WTC11 (cell line): ENCODE measurements at regions not wholly inside any gene's neighbourhood (a gene's known extent, or its start where the extent isn't known, plus 50 kb on each side); places are given as distances from the start of the nearest gene placed in this dataset.

Source experiments
- ATAC-seq: fragments of 200-7000 bp; cut with Tn5 transposase; 2 replicates; pipeline ENCODE4 v1.10.0; 2021; ENCODE audit warnings: mild to moderate bottlenecking, moderate library complexity
- CTCF ChIA-PET: fragments of 300-600 bp; sonication (Branson Sonifier 250); formaldehyde crosslinking; loops from one replicate; lab custom pipeline; 2021; ENCODE audit warnings: antibody characterized with exemption; lab: Charles Lee
- POLR2A ChIA-PET: fragments of 350-600 bp; sonication (Branson Sonifier 250); formaldehyde crosslinking; loops from one replicate; lab custom pipeline; 2021; ENCODE audit warnings: antibody characterized with exemption; lab: Charles Lee
- DNase-seq: peaks from one replicate; pipeline ENCODE4 v3.0.0; 2021; ENCODE audit warnings: low spot score
- H3K27ac Mint-ChIP-seq: 2 replicates; pipeline ENCODE4 v1.8.0; 2021; ENCODE audit warnings: mixed read lengths
- H3K27me3 Mint-ChIP-seq: 2 replicates; pipeline ENCODE4 v1.8.0; 2021; ENCODE audit warnings: low read depth, mild to moderate bottlenecking, moderate library complexity, mixed read lengths
- H3K36me3 Mint-ChIP-seq: 2 replicates; pipeline ENCODE4 v1.8.0; 2021; ENCODE audit warnings: mixed read lengths
- H3K4me1 Mint-ChIP-seq: 2 replicates; pipeline ENCODE4 v1.8.0; 2022; ENCODE audit warnings: mixed read lengths
- H3K4me3 Mint-ChIP-seq: 2 replicates; pipeline ENCODE4 v1.8.0; 2021; ENCODE audit warnings: mild to moderate bottlenecking, moderate library complexity, mixed read lengths
- H3K9me3 Mint-ChIP-seq: 2 replicates; pipeline ENCODE4 v1.8.0; 2021; ENCODE audit warnings: mixed read lengths
- ATF2 ChIP-seq: sonication (generic); formaldehyde crosslinking; IDR thresholded peaks from 2 replicates; pipeline ENCODE4 v1.8.1; 2022; ENCODE audit warnings: low read depth, missing genetic modification reagents, borderline replicate concordance
- ATF6 ChIP-seq: sonication (generic); formaldehyde crosslinking; IDR thresholded peaks from 2 replicates; pipeline ENCODE4 v1.8.1; 2023; ENCODE audit warnings: mild to moderate bottlenecking, missing genetic modification reagents
- CDX4 ChIP-seq: fragments of 250-450 bp; sonication (Bioruptor Pico); IDR thresholded peaks from 2 replicates; pipeline ENCODE4 v1.9.0; 2021; ENCODE audit warnings: moderate library complexity, mild to moderate bottlenecking, inconsistent platforms, borderline replicate concordance
- CREB1 ChIP-seq: sonication (generic); formaldehyde crosslinking; IDR thresholded peaks from 2 replicates; pipeline ENCODE4 v1.8.0; 2023; ENCODE audit warnings: mild to moderate bottlenecking, missing genetic modification reagents
- CREM ChIP-seq: sonication (generic); formaldehyde crosslinking; IDR thresholded peaks from 2 replicates; pipeline ENCODE4 v1.8.1; 2022; ENCODE audit warnings: mild to moderate bottlenecking, missing genetic modification reagents, moderate library complexity
- ETV6 ChIP-seq: sonication (generic); formaldehyde crosslinking; IDR thresholded peaks from 2 replicates; pipeline ENCODE4 v1.8.1; 2022; ENCODE audit warnings: mild to moderate bottlenecking, missing genetic modification reagents
- GTF2I ChIP-seq: fragments of 250-450 bp; sonication (Bioruptor Pico); conservative IDR thresholded peaks from 2 replicates; pipeline ENCODE4 v1.4.0; 2021; ENCODE audit warnings: mild to moderate bottlenecking
- MAX ChIP-seq: sonication (generic); formaldehyde crosslinking; IDR thresholded peaks from 2 replicates; pipeline ENCODE4 v1.8.0; 2022; ENCODE audit warnings: mild to moderate bottlenecking, missing genetic modification reagents
- NR1H2 ChIP-seq: sonication (generic); formaldehyde crosslinking; IDR thresholded peaks from 2 replicates; pipeline ENCODE4 v1.9.0; 2021; ENCODE audit warnings: mild to moderate bottlenecking, moderate library complexity, missing genetic modification reagents
- OVOL2 ChIP-seq: fragments of 250-450 bp; sonication (Bioruptor Pico); IDR thresholded peaks from 2 replicates; pipeline ENCODE4 v1.9.0; 2021; ENCODE audit warnings: mild to moderate bottlenecking, borderline replicate concordance
- SMAD3 ChIP-seq: sonication (generic); formaldehyde crosslinking; IDR thresholded peaks from 2 replicates; pipeline ENCODE4 v1.8.0; 2022; ENCODE audit warnings: missing genetic modification reagents, mild to moderate bottlenecking, borderline replicate concordance
- SMAD4 ChIP-seq: sonication (generic); formaldehyde crosslinking; IDR thresholded peaks from 2 replicates; pipeline ENCODE4 v1.8.0; 2022; ENCODE audit warnings: mild to moderate bottlenecking, missing genetic modification reagents
- STAT6 ChIP-seq: sonication (generic); formaldehyde crosslinking; conservative IDR thresholded peaks from 2 replicates; pipeline ENCODE4 v1.8.1; 2023; ENCODE audit warnings: mild to moderate bottlenecking, low read depth, missing genetic modification reagents, moderate library complexity
- USF2 ChIP-seq: sonication (generic); formaldehyde crosslinking; IDR thresholded peaks from 2 replicates; pipeline ENCODE4 v1.8.1; 2023; ENCODE audit warnings: mild to moderate bottlenecking, missing genetic modification reagents, moderate library complexity
- ZMAT4 ChIP-seq: fragments of 250-450 bp; sonication (Bioruptor Pico); IDR thresholded peaks from 2 replicates; pipeline ENCODE4 v1.9.0; 2021; ENCODE audit warnings: mild to moderate bottlenecking
- ZNF121 ChIP-seq: sonication (generic); formaldehyde crosslinking; IDR thresholded peaks from 2 replicates; pipeline ENCODE4 v1.8.0; 2023; ENCODE audit warnings: missing genetic modification reagents
- ZNF281 ChIP-seq: sonication (generic); formaldehyde crosslinking; IDR thresholded peaks from 2 replicates; pipeline ENCODE4 v1.8.0; 2023; ENCODE audit warnings: mild to moderate bottlenecking, missing genetic modification reagents
- ZNF532 ChIP-seq: fragments of 250-450 bp; sonication (Bioruptor Pico); IDR thresholded peaks from 2 replicates; pipeline ENCODE4 v1.9.0; 2021; ENCODE audit warnings: mild to moderate bottlenecking, borderline replicate concordance

- ATAC-seq (no peak), DNase-seq (no peak)
- H3K9me3 Mint-ChIP-seq = no peaks in the 10 kb centered on the region
- ChIA-PET POLR2A (no interaction called here), CTCF (no interaction called here)
- no peaks in the 10 kb centered on the region for H3K36me3 Mint-ChIP-seq
- TF ChIP-seq STAT6 (CRISPR knock-in tag) = no peak
- TF ChIP-seq ATF6 (CRISPR knock-in tag) = no peak
- no peak for TF ChIP-seq NR1H2 (CRISPR knock-in tag)
- TF ChIP-seq CREB1 = no peak
- TF ChIP-seq OVOL2 (CRISPR knock-in tag) = no peak
- no peak for TF ChIP-seq ZMAT4 (CRISPR knock-in tag)
- no peak for TF ChIP-seq ETV6
- TF ChIP-seq ZNF121 (CRISPR knock-in tag) = no peak
- TF ChIP-seq SMAD4 (CRISPR knock-in tag) = no peak
- no peak for TF ChIP-seq ATF2 (CRISPR knock-in tag)
- TF ChIP-seq CDX4 (CRISPR knock-in tag) = no peak
- no peak for TF ChIP-seq GTF2I (CRISPR knock-in tag)
- TF ChIP-seq USF2 (CRISPR knock-in tag) = no peak
- H3K4me3 Mint-ChIP-seq = no peak overlapping the region
- H3K27me3 Mint-ChIP-seq = no peaks in the 10 kb centered on the region
- H3K4me1 Mint-ChIP-seq = peaks cover 42% of the 10 kb centered on the region
- no peak overlapping the region for H3K27ac Mint-ChIP-seq
Measured at GRCh38 chrX:45598861-45599260, 398.2 kb upstream of the DIPK2B start.

- POLR2A ChIA-PET = no interaction called here
- ATAC-seq = no peak
- H3K27me3 Mint-ChIP-seq = no peaks in the 10 kb centered on the region
- no peaks in the 10 kb centered on the region for H3K36me3 Mint-ChIP-seq
- no peak overlapping the region for H3K27ac Mint-ChIP-seq
- peaks cover 23% of the 10 kb centered on the region for H3K4me1 Mint-ChIP-seq
- DNase-seq = no peak
- CTCF ChIA-PET = no interaction called here
- H3K4me3 Mint-ChIP-seq = no peak overlapping the region
- H3K9me3 Mint-ChIP-seq = no peaks in the 10 kb centered on the region
- TF ChIP-seq MAX (no peak), CREM (CRISPR knock-in tag) (no peak), SMAD3 (no peak), USF2 (CRISPR knock-in tag) (no peak), ZNF281 (CRISPR knock-in tag) (no peak), ZNF532 (CRISPR knock-in tag) (no peak)
Measured at GRCh38 chrX:45596188-45596808, 395.6 kb upstream of the DIPK2B start.
